ENCODE measurements at regions not wholly inside any gene's neighbourhood (a gene's known extent, or its start where the extent isn't known, plus 50 kb on each side); places are given as distances from the start of the nearest gene placed in this dataset.

GRCh38 chr3:151935446-151935845 lies 62.0 kb downstream of the SUCNR1 start:
- no peak for DNase-seq

GRCh38 chr3:151940481-151940880 lies 67.0 kb downstream of the SUCNR1 start:
- DNase-seq, result no peak

DNA sequence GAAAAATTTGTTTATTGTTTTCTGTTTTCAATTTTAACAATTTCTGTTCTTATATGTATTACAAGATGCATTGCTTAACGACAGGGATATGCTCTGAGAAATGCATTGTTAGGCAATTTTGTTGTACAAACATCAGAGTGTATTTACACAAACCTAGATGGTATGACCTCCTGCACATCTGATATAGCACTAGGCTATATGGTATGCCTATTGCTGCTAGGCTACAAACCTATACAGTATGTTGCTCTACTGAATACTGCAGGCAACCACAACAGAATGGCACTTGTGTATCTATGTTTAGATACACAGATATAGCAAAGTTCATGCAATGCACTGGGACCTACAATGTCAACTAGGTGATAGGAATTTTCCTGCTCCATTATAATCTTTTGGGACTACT lies 70.1 kb downstream of the SUCNR1 start:
- no peak for DNase-seq

- DNase-seq, result no peak
These were observed 70.9 kb downstream of the SUCNR1 start for GRCh38 chr3:151944356-151944755.

GRCh38 chr3:151946606-151947005 lies 73.2 kb downstream of the SUCNR1 start:
- peak; percentile 12 for DNase-seq

DNA sequence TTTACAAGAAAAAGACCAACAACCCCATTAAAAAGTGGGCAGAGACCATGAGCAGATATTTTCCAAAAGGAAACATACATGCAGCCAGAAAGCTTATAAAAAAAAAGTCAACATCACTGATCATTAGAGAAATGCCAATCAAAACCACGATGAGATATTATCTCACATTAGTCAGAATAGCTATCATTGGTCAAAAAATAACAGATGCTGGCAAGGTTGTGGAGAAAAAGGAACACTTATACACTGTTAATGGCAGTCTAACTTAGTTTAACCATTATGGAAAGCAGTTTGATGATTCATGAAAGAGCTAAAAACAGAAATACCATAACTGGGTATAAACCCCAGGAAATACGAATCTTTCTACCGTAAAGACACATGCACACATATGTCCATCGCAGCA lies 76.3 kb downstream of the SUCNR1 start:
- DNase-seq, result no peak

GRCh38 chr3:151955356-151955755 lies 81.9 kb downstream of the SUCNR1 start:
- DNase-seq, result no peak

- DNase-seq, result peak; percentile 61
These were observed 87.6 kb downstream of the SUCNR1 start for GRCh38 chr3:151960961-151961580.

DNA sequence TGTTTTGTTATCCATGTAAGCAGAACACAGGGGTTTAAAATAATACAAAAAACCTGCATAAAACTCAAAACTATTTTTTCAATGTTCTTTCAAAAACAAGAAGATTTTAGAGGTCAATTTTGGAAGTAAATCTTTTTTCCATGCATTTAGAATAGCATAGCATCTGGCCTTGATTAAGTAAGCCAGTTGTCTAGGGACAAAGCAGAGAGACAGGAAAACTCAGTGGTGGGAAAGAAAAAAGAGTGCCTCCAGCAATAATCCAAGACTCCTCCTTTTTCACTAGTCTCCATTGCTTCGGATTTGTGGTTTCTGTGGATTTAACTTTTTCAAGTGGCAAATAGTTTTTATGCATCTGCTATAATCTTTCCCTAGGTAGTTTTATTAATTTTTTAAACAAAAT lies 88.9 kb downstream of the SUCNR1 start:
- peak; percentile 62 for DNase-seq

GRCh38 chr3:151962912-151963311 lies 89.5 kb downstream of the SUCNR1 start:
- peak; percentile 46 for DNase-seq

- no peak for DNase-seq
These were observed 91.3 kb downstream of the SUCNR1 start for GRCh38 chr3:151964743-151965142.

- peak; percentile 10 for DNase-seq
These were observed 95.7 kb downstream of the SUCNR1 start for GRCh38 chr3:151969026-151969642.

GRCh38 chr3:151971814-151972579 lies 98.6 kb downstream of the SUCNR1 start:
- DNase-seq, result no peak

GRCh38 chr3:151974067-151974466 lies 100.6 kb downstream of the SUCNR1 start:
- DNase-seq, result peak; percentile 35

DNA sequence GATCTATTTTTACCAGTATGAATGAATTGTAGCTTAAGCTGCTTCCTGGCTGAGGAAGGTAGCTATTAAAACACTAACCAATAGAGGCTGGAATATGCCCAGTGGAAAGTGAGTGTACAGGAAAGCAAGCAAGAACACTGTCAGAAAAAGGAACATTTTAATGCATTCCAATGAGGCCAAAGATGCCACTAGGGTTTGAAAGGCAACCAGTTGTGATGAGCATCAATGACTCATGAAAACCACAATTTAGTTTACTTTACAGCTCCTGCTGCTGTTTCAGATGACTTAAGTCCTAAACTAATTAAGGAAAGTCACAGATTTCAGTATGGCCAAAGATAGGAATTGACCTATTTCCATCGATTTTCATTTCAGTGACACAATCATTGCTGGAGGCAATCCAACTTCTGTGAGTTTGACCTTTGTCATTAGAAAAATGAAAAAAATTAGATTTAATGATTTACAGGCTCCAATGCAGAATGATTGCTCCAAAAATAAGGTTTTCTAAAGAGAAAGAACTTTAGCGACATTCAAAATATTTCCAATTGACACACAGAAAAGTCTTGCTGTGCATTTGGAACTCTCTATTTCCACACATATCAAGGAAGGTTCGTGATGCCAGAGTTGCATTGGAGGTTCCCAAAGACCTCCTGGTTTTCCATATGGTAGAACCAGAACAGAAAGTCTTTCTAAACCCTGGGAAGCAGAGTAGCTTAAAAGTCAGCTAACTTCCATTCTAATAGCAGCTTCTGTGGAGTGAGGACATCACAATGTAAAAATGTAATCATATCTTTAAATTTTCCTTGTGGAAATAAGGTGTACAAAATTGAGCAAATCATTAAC lies 103.0 kb downstream of the SUCNR1 start:
- peak; percentile 96 for DNase-seq

DNA sequence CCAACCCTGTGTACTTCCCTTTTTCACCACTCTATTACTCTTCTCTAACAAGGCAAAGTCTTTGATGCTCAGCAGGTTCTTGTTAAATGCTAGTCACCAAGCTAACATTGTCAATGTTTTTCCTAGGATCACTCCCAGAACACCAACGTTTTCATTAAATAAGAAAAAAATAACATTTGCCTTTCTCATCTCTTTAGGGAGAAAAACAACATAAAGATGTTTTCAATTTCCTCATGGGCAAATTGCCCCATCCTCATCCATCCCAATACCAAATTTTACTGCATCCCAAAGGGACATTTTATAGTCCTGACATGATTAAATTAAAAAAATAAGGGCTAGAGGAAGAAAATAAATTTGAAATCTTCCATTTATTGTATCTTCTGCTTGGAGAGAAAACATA lies 106.5 kb downstream of the SUCNR1 start:
- peak; percentile 37 for DNase-seq

GRCh38 chr3:151983538-151983937 lies 110.1 kb downstream of the SUCNR1 start:
- no peak for DNase-seq

DNA sequence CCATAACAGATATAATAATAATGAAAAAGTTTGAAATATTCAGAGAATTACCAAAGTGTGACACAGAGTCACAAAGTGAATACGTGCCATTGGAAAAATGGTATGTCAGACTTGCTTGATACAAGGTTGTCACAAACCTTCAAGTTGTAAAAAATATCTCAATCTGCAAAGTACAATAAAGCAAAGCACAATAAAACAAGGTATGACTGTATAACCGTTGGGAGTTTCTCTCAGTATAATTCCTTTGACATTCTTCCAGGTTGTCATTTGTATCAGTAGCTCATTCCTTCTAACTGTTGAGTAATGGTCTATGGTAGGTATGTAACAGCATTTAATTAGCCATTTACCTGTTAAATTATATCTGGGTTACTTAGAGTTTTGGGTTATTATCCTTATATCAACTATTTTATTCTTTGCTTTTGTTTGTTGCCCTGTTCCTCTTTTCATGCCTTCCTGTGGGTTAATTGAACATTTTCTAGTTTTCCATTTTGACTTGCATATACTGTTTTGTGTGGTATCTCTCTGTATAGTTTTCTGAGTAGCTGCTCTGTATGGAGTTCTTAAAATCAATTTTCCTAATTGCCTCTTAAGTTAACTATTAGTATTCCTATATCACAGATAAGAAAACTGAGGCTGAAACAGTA lies 112.5 kb downstream of the SUCNR1 start:
- no peak for DNase-seq

GRCh38 chr3:151987893-151988292 lies 114.5 kb downstream of the SUCNR1 start:
- no peak for DNase-seq

- no peak for DNase-seq
These were observed 116.2 kb downstream of the SUCNR1 start for GRCh38 chr3:151989621-151990020.

DNA sequence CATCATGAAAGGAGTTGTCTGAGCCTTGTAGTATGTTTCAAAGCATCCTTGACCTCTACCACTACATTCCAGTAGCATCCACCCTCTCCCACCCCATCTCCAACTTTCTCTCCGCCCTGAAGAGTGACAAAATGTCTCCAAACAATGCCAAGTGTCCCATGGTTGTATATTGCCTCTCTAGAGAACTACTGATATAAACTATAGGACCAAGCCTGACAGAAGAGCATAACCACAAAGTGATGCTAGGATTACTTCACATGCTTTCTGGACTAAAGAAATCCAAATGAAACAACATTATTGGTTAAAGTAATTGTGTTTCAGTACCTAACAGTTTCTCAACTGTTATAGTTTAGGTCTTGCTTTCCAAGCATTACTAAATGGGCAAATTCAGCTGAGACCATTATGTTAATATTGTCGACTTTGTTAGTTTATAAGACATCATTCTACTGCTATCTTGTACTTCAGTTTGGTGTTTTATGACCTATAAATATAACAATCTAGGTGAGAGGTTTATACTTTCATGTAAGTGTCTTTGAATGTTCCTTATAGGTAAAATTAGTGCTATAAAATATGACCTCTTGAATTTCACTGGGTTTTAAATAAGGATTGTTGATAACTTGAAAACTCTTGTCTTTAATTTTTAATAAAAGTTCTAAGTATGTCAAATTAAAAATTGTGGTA lies 117.4 kb downstream of the SUCNR1 start:
- no peak for DNase-seq

Measured in fibroblast of skin of abdomen (primary cell).